ENCODE measurements at regions not wholly inside any gene's neighbourhood (a gene's known extent, or its start where the extent isn't known, plus 50 kb on each side); places are given as distances from the start of the nearest gene placed in this dataset.

GRCh38 chr2:155975734-155976133 is 356.8 kb downstream of the NR4A2 start:
- no peak overlapping the region for H2BK15ac ChIP-seq (ENCODE audit: low read depth, low read length)
- no peak overlapping the region for H2BK12ac ChIP-seq (ENCODE audit: insufficient read length, low read depth, low read length)
- no peak overlapping the region for H3K18ac ChIP-seq (ENCODE audit: insufficient read length, low read depth, low read length)
- Mint-ChIP-seq H3K27ac (no peak overlapping the region), H3K4me1 (peaks cover 13 to 30% of the 10 kb centered on the region in 2 experiments), H3K9me3 (no peaks in the 10 kb centered on the region), H3K27me3 (ENCODE audit: low read depth) (no peaks in the 10 kb centered on the region), H3K4me3 (no peak overlapping the region), H3K36me3 (ENCODE audit: insufficient read depth in 1 of 3, low read depth in 3 of 3) (peaks cover 0 to 2% (median 0%) of the 10 kb centered on the region in 3 experiments; a peak in 1 of 7 replicates)
- 0 out of 2 replicates have a peak, but pooled peaks cover 3% of the 10 kb centered on the region for H3K4me1 ChIP-seq (ENCODE audit: insufficient read depth, low read length)
- H3K9ac ChIP-seq (ENCODE audit: extremely low read depth, insufficient read length, low read length): no peak overlapping the region
- H3K23me2 ChIP-seq (ENCODE audit: insufficient read length, low read depth, low read length, poor library complexity, severe bottlenecking): no peaks in the 10 kb centered on the region
- H4K91ac ChIP-seq (ENCODE audit: insufficient read length, low read depth, low read length): no peak overlapping the region
- no peak overlapping the region for H2AFZ ChIP-seq (ENCODE audit: low read length)
- TF ChIP-seq, protein P1, sequence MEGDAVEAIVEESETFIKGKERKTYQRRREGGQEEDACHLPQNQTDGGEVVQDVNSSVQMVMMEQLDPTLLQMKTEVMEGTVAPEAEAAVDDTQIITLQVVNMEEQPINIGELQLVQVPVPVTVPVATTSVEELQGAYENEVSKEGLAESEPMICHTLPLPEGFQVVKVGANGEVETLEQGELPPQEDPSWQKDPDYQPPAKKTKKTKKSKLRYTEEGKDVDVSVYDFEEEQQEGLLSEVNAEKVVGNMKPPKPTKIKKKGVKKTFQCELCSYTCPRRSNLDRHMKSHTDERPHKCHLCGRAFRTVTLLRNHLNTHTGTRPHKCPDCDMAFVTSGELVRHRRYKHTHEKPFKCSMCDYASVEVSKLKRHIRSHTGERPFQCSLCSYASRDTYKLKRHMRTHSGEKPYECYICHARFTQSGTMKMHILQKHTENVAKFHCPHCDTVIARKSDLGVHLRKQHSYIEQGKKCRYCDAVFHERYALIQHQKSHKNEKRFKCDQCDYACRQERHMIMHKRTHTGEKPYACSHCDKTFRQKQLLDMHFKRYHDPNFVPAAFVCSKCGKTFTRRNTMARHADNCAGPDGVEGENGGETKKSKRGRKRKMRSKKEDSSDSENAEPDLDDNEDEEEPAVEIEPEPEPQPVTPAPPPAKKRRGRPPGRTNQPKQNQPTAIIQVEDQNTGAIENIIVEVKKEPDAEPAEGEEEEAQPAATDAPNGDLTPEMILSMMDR (conservative IDR thresholded peaks at IDR 0.05): no peak
- no peak overlapping the region for H2BK5ac ChIP-seq (ENCODE audit: insufficient read length, low read length)
- no peak overlapping the region for H3T11ph ChIP-seq (ENCODE audit: low read length)
- no peak for DNase-seq
- no peak overlapping the region for H2BK120ac ChIP-seq (ENCODE audit: low read depth, low read length, poor library complexity, severe bottlenecking)
- H3K79me1 ChIP-seq (ENCODE audit: insufficient read depth, low read depth, low read length, poor library complexity, severe bottlenecking): no peaks in the 10 kb centered on the region
- H3K14ac ChIP-seq (ENCODE audit: insufficient read depth, low read length): no peak overlapping the region
- H3K9me3 ChIP-seq (ENCODE audit: control insufficient read depth, low read depth, low read length): no peaks in the 10 kb centered on the region
- no peak overlapping the region for H3K27ac ChIP-seq (ENCODE audit: insufficient read length, low read depth, low read length)
- H2BK20ac ChIP-seq (ENCODE audit: low read depth, low read length, poor library complexity, severe bottlenecking): no peak overlapping the region
- H4K5ac ChIP-seq (ENCODE audit: insufficient read length, low read depth, low read length): no peak overlapping the region
- H3K27me3 ChIP-seq (ENCODE audit: insufficient read depth, low read length): no peaks in the 10 kb centered on the region
- H3K23ac ChIP-seq (ENCODE audit: insufficient read length, low read depth, low read length): no peak overlapping the region
- no peaks in the 10 kb centered on the region for H4K20me1 ChIP-seq (ENCODE audit: control insufficient read depth, insufficient read depth, insufficient read length)
- no peak overlapping the region for H3K56ac ChIP-seq (ENCODE audit: insufficient read length, low read depth, low read length)
- H2AK5ac ChIP-seq (ENCODE audit: insufficient read length, low read length): no peak overlapping the region
- no peak overlapping the region for H3K4me2 ChIP-seq (ENCODE audit: insufficient read depth, insufficient read length, low read length)
- no peak overlapping the region for H3K4ac ChIP-seq (ENCODE audit: low read depth, low read length)
- no peak overlapping the region for H4K8ac ChIP-seq (replicated peaks; ENCODE audit: insufficient read length, low read depth, low read length)
- H3K79me2 ChIP-seq (ENCODE audit: insufficient read depth, low read length): no peaks in the 10 kb centered on the region

Measured in H9 (cell line).